ENCODE measurements at regions not wholly inside any gene's neighbourhood (a gene's known extent, or its start where the extent isn't known, plus 50 kb on each side); places are given as distances from the start of the nearest gene placed in this dataset.
A peak's percentile ranks its signal among the peaks of the same experiment; 100 is the strongest.

DNA sequence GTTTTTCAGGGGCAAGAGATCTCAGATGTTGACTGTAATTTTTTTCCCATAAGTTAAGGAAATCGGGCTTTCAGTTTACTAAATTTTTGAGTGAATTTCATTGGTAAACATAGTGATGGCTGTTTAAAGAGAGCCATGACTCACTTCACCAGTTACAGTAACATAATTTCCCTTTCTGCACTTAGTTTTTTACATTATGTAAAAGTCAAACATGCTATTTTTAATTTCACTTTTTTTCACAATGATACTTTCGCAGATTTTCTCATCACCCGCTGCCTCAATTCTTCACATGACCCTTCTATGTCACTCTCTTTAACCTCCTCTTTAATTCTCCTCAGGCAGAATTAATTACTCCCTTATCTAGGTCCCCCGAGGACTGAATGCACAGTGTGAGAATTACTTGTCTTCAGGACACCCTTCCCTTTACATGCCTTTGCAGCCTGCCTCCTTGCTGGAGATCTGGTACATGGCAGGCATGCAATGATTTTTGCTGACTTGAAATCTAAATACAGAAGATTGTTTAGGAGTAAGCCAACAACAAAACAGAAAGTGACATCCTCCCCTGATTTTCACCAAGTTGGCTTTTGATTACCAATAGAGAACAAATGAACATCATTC is 217.5 kb upstream of the S1PR3 start:
- TF ChIP-seq FOS (IDR thresholded peaks at IDR 0.05; ENCODE audit: low read depth, low read length) = peak; percentile 59; the same call in 1 of the 2 replicates
- TF ChIP-seq USF2 (IDR thresholded peaks at IDR 0.05; ENCODE audit: low read depth, low read length) = no peak

More for the DNA sequence above, 217.5 kb upstream of the S1PR3 start:
- DNase-seq (peak; percentile 63), ATAC-seq (ENCODE audit: low read depth) (peak; percentile 24; the same call in 1 of the 2 replicates)
- Histone ChIP-seq H2AK9ac (replicated peaks; ENCODE audit: low read depth, low read length, poor library complexity) (no peak overlapping the region), H4K8ac (ENCODE audit: low read depth in 2 of 2, low read length in 2 of 2) (peak overlapping the region; percentile 7 to 76; a peak in 2 of 4 replicates), H3K9ac (ENCODE audit: low read depth, low read length) (peak overlapping the region; percentile 37), H2AFZ (replicated peaks; ENCODE audit: low read length, poor library complexity) (peak overlapping the region; percentile 46), H3K27ac (ENCODE audit: insufficient read depth, low read length) (peak overlapping the region; percentile 98; the same call in 1 of the 2 replicates), H2BK15ac (ENCODE audit: low read depth, low read length) (peak overlapping the region; percentile 59; the same call in 1 of the 3 replicates), H2AK5ac (ENCODE audit: low read depth, low read length) (peak overlapping the region; percentile 87; the same call in 1 of the 2 replicates), H3K23ac (ENCODE audit: low read depth, low read length) (peak overlapping the region; percentile 25), H2BK20ac (ENCODE audit: low read depth, low read length) (peak overlapping the region; percentile 70), H3K36me3 (ENCODE audit: control insufficient read depth, insufficient read depth, low read length) (no peaks in the 10 kb centered on the region), H3K9me3 (ENCODE audit: control insufficient read depth, insufficient read depth, low read length) (no peaks in the 10 kb centered on the region), H4K91ac (ENCODE audit: insufficient read depth, low read depth, low read length) (peak overlapping the region; percentile 68), H3K4me3 (ENCODE audit: insufficient read depth, low read depth, low read length) (peak overlapping the region; percentile 8; the same call in 1 of the 2 replicates), H3K18ac (ENCODE audit: low read depth, low read length) (peak overlapping the region; percentile 95), H3K4ac (ENCODE audit: low read depth, low read length) (peak overlapping the region; percentile 58), H3K9me1 (ENCODE audit: insufficient read depth, low read length) (peaks cover 22% of the 10 kb centered on the region), H2BK5ac (ENCODE audit: low read depth, low read length, poor library complexity, severe bottlenecking) (peak overlapping the region; percentile 92), H4K20me1 (ENCODE audit: insufficient read depth, low read length) (no peaks in the 10 kb centered on the region), H3K79me1 (ENCODE audit: low read depth in 1 of 2, low read length in 2 of 2) (peaks cover 0 to 5% of the 10 kb centered on the region in 2 experiments; a peak in 1 of 4 replicates), H2BK120ac (ENCODE audit: low read depth, low read length) (peak overlapping the region; percentile 86), H4K5ac (ENCODE audit: low read depth, low read length) (peak overlapping the region; percentile 89), H3K56ac (ENCODE audit: extremely low read depth, insufficient read depth, low read length) (peak overlapping the region; percentile 66; the same call in 1 of the 2 replicates), H3K27me3 (ENCODE audit: control insufficient read depth, insufficient read depth, low read length) (no peaks in the 10 kb centered on the region), H3K4me2 (ENCODE audit: low read depth, low read length) (peak overlapping the region; percentile 70), H3K4me1 (ENCODE audit: control insufficient read depth, insufficient read depth, low read length) (peaks cover 36% of the 10 kb centered on the region), H3K14ac (replicated peaks; ENCODE audit: low read depth, low read length) (peak overlapping the region; percentile 48)
- ChIA-PET CTCF (no interaction called here), POLR2A (ENCODE audit: unreplicated experiment) (no interaction called here)
- dilution Hi-C loops (cut with HindIII; ENCODE audit: low sequenced_read_pairs, unreplicated experiment) (no loop called here), in situ Hi-C loops (cut with MboI; ENCODE audit: low sequenced_read_pairs) (loop anchor here (10.0 kb wide), 1 partner anchor 221 kb away; the partner anchor contains the start of gene S1PR3), intact Hi-C loops (cut with micrococcal nuclease) (loop anchor here (2.0 to 10.0 kb wide), 4 partner anchors 27 to 541 kb away; partner anchors contain the start of genes CKS2 and SECISBP2)
- BruUV-seq (replicated peaks) = no TSS peak
- WGBS, 2 experiments (ENCODE audit: extremely low coverage in 2 of 2, insufficient read length in 1 of 2) = no CpG with 5 or more reads among the region's 4 CpGs

Data from IMR-90 (cell line).